ENCODE measurements at regions not wholly inside any gene's neighbourhood (a gene's known extent, or its start where the extent isn't known, plus 50 kb on each side); places are given as distances from the start of the nearest gene placed in this dataset.

DNA sequence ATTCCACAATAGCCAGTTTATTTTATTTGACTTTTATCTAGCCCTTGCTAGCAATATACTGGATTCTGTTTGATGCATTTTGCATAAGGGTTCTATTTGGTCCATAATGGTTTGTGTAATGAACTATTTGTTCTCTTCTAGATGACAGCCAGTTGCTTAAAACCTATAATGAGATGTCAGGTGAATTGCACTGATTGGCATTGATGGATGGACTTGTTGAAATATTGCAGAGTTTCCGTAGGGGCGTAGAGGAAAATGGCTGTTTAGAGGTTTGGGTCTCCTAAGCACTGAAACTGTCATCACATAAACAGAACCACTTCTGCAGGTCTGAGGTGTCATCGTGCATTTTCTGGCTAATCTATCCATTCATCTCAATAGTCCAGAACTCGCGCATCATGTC lies 124.9 kb upstream of the HDAC9 start:
- no peak for DNase-seq

- DNase-seq, result no peak
These were observed 116.5 kb upstream of the HDAC9 start for GRCh38 chr7:18378989-18379605.

DNA sequence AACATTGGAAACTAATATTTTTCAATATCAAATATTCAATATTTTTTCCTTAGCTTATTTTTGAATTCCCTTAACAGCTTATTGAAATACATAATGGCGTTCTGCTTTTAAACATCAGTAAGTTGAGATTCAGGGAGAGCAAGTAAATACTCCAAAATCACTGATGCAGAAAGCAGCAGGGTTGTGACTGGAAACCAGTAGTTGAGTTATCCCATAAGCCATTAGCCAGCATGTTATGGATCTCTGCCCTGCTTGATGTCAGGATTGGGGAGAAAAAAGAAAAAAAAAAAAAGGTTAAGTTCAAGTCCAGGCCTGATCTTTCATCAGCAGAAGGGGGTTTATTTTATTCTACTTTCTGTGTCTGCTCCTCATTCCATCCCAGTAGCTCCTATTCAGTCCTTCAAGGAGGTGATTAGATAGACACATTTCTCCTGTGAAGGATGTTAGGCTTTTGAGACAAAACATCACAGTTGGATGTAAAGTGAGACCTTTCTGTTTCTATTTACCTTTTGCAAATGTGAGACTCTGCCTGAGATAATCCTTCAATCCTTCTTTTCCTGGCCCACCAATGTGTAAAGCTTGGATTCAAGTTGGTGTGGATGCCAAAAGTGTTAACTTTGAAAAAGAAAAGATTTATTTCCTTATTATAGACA lies 110.9 kb upstream of the HDAC9 start:
- DNase-seq, result peak; percentile 85

- no peak for DNase-seq
These were observed 108.9 kb upstream of the HDAC9 start for GRCh38 chr7:18386607-18387006.

GRCh38 chr7:18387191-18387735 lies 108.3 kb upstream of the HDAC9 start:
- DNase-seq, result no peak

GRCh38 chr7:18390535-18390907 lies 105.0 kb upstream of the HDAC9 start:
- DNase-seq, result no peak

DNA sequence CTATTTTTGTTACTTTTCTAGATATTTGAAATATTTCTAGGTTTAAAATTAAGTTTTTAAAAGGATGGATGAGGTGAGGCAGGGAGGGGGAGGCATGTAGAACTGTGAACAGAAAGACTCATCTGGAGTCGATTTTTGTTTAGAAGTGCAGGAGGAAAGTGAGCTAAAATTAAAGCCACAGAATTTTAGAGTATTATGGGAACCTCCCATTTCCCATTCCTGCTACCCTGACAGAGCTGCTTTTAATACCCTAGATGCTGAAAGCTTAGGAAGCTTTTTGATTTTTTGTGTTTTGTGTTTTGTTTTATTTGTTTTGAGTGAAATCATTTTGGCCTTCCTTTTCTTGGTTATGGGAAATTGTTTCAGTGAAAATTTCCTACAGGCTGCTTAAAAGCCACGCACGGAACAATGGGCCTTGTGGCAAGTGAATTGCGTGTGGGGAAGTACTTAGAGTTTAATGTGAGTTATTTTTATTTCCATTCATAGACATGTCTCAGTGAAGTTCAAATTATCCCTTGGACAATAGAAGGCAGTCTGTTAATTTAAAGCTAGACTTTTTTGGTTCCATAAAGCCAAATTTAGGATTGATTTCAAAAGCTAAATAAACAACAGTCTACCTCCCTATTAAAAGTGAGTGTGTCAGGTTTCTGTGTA lies 102.0 kb upstream of the HDAC9 start:
- peak; percentile 91 for DNase-seq

- DNase-seq, result peak; percentile 19
These were observed 99.7 kb upstream of the HDAC9 start for GRCh38 chr7:18395868-18396267.

DNA sequence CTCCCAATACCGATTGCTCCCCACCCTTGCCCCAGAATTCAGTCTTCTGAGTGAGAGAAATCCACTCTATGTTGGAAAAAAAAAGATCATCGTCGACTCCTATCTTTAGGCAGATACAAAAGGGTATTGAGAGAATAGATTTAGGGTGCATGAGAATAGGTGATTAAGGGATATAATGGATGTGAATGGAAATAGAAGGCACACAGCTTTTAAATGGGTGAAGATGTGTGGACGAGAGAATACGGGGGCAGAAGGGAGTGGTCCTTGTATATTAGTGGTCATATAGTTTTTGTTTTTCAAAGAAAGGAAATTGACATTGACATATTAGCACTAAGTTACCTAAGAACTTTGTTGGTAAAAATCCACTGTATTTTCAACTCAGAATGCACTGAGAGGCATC lies 98.6 kb upstream of the HDAC9 start:
- no peak for DNase-seq

DNA sequence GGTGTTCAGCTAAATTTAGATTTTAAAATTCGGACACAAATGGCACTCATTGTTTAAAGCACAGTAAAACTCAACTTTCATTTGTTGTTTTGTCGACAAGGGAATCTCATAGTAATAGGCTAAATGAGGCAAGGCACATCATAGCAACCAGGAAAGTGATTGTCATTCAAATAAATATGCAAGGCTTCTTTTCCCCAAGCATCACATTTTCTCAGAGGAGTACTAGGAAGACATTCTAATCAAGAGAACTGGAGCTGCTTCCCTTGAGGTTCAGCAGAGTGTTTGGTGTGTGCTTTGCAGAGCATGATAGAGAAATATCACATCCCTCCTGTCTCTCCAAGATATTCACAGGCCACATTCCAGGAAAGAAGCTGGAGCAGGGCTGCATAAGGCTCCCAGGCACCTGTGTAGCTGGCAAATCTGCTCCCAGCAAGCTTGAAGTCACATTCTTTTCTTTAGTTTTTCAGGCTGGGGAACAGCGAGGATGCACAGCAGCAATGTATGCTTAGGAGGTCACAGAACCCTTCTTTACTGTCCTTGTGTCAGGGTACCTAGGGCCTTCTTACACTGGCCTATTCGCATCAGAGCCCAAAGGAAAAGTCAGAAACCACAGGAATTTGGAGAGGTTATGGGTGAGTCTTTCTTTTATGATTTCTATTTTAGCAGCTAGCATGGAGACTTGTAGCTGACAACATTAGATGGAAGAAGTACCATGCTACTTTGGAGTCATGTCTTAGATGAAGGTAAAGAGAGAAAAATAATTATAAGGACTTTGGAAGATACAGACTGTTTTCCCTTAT lies 95.9 kb upstream of the HDAC9 start:
- DNase-seq, result no peak

DNA sequence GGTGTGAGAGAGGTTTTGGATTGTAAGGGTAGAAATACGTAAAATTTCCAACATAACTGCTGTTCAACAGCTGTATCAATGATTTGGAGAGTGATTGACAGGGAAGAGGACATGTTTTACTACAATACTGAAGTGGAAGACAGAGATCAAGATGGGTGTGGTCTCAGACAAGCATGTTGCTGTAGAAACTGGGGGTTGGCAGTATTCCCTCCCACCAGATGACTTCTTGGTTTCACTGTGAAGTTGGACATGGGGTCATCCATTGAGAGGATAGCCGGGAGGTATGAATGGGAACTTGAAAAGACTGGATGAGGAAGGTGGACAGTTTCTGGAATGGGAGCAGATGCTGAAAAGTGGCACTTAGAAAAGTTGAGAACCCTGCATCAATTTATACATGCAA lies 95.3 kb upstream of the HDAC9 start:
- no peak for DNase-seq

GRCh38 chr7:18400726-18401125 lies 94.8 kb upstream of the HDAC9 start:
- no peak for DNase-seq

GRCh38 chr7:18401757-18402156 lies 93.8 kb upstream of the HDAC9 start:
- DNase-seq, result no peak

DNA sequence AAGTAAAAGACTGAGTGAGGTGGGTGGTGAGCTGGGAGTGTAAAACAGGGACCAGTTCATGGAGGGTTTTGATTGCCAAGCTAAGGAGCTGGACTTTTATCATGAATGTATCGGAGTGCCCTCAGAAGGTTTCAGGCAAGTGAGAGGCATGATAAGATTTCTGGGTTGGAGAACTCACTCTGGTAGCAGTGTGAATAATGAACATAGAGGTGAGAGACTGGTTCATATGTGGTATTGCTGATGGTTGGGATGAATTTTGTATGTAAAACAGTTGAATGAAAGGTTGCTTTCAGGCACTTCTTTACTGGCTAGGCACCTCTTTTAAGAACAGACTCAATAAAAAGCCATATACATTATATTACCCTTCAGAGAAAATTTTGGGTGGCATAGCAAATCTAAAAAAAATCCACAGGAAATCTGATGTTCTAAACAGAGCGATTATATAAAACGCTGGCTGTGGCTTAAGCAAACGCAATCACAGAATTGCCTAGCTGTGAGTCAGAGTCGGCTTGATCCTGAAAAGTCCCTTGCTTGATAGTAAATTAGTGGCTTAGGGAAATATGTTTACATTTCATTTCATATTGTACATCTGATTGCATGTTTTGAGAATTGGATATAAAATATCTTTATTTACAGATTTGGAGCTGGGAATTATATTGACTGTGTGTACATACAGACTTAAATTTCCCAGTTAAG lies 92.9 kb upstream of the HDAC9 start:
- DNase-seq, result peak; percentile 77

- no peak for DNase-seq
These were observed 89.8 kb upstream of the HDAC9 start for GRCh38 chr7:18405726-18406125.

- no peak for DNase-seq
These were observed 88.2 kb upstream of the HDAC9 start for GRCh38 chr7:18407385-18407784.

DNA sequence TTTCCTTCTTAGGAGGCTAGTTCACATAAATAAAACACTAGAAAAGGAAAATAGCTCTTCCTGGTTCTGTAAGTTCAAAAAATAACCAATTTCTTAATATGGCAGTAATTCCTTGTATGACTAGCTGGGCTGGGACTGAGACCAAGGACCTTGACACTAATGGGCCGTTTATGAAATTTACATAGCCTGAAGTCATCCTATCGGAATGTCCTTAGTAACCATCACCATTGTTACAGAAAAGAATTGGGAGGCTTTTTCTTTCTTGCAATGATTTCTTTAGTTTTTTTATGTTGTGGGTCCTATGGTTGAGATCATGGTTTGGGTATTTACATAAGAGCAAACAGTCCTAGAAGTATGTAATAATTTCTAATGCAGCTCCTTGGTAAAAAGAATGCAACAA lies 87.1 kb upstream of the HDAC9 start:
- DNase-seq, result no peak

DNA sequence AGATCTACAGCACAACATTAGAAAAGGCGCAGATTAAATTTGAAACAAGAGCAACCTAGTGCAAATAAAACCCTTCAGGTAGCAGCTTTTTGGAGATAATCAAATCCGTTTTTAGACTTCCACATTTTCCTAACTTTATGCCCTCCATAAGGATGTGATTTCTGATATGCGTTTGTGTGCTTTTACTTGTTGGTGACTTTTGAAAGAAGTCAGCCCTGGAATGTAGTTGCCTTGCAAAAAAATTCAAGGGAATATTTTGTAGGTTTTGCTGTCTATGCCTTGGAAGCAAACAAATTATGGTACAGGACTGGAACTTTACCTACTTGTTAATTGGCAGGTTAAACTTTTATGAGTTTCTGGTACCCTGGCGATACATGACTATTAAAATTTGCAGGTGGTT lies 86.7 kb upstream of the HDAC9 start:
- DNase-seq, result no peak

- no peak for DNase-seq
These were observed 82.1 kb upstream of the HDAC9 start for GRCh38 chr7:18413447-18413846.

GRCh38 chr7:18414885-18415284 lies 80.7 kb upstream of the HDAC9 start:
- DNase-seq, result peak; percentile 64

GRCh38 chr7:18416988-18417387 lies 78.6 kb upstream of the HDAC9 start:
- DNase-seq, result no peak

DNA sequence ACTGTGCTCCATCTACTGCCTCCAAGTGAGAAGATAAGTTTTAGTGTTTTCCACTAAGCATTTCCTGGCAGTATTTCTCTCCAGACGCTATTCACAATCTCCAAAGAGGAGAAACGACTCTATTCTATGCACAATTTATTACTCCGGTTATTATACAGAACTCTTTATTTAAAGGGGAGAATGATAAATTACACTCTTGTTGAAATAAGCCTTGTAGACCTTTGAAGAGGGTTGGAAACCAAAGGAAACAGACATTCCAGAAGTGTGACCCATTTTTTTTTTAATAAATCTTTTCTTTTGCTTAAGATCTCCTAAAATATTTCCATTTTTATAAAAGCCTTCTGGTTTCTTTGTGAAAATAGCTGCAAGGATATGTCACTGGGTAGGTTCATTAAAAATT lies 76.1 kb upstream of the HDAC9 start:
- DNase-seq, result no peak

GRCh38 chr7:18420108-18420507 lies 75.4 kb upstream of the HDAC9 start:
- DNase-seq, result peak; percentile 59
